ENCODE measurements at regions not wholly inside any gene's neighbourhood (a gene's known extent, or its start where the extent isn't known, plus 50 kb on each side); places are given as distances from the start of the nearest gene placed in this dataset.

DNA sequence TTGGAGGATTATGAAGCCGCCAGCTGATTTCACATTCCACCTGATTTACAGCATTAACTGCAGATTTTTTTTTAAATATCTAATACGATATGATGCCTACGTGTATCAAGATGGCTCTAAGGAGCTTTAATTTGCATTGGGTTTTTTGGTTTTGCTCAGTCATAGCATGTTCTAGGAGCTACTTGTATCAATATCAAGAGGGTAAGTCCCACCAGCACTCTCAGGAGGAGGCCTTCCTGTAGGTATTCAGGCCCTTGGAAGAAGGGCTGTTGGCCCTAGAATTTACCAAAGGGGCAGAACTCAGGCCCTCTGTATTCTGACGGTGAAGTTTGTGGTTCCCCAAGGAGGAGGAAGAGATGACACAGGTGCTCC is 97.2 kb upstream of the IPO5 start:
- ChIA-PET CTCF (interaction anchor here (0.5 to 1.6 kb wide), 12 partner anchors 18 to 1857 kb away, joined by 3 to 7 read pairs (median 3); no protein-coding TSS in a partner anchor), POLR2A (ENCODE audit: low non-redundant PET) (no interaction called here)
- no peak overlapping the region for H3K27ac ChIP-seq

DNA sequence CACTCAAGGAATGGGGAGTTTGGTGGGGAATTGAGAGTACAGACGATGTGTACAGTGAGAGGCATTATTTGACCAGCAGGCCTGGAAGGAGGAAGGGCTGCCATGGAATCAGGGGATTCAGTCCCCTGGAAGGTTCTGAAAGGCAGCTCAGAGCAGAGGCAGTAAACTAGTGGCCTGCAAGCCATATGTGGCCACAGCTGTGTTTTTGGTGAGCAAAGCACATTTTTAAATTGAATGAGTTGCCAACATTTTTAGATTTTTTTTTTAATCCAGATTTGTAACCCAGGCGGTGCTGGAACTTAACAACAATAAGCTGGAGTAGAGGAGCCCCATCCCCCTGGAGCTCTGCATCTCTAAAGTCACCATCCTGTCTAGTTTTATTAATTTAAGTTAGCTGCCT is 95.3 kb upstream of the IPO5 start:
- CTCF ChIA-PET, result no interaction called here
- POLR2A ChIA-PET (ENCODE audit: low non-redundant PET), result no interaction called here
- H3K27ac ChIP-seq, result no peak overlapping the region
- no peak for DNase-seq (ENCODE audit: low spot score)
- TF ChIP-seq, protein P1, sequence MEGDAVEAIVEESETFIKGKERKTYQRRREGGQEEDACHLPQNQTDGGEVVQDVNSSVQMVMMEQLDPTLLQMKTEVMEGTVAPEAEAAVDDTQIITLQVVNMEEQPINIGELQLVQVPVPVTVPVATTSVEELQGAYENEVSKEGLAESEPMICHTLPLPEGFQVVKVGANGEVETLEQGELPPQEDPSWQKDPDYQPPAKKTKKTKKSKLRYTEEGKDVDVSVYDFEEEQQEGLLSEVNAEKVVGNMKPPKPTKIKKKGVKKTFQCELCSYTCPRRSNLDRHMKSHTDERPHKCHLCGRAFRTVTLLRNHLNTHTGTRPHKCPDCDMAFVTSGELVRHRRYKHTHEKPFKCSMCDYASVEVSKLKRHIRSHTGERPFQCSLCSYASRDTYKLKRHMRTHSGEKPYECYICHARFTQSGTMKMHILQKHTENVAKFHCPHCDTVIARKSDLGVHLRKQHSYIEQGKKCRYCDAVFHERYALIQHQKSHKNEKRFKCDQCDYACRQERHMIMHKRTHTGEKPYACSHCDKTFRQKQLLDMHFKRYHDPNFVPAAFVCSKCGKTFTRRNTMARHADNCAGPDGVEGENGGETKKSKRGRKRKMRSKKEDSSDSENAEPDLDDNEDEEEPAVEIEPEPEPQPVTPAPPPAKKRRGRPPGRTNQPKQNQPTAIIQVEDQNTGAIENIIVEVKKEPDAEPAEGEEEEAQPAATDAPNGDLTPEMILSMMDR (conservative IDR thresholded peaks at IDR 0.05; ENCODE audit: low read depth), result no peak

More for the DNA sequence above, 97.2 kb upstream of the IPO5 start:
- DNase-seq (ENCODE audit: low spot score), result no peak
- TF ChIP-seq, protein P1 (conservative IDR thresholded peaks at IDR 0.05; ENCODE audit: low read depth), result no peak

DNA sequence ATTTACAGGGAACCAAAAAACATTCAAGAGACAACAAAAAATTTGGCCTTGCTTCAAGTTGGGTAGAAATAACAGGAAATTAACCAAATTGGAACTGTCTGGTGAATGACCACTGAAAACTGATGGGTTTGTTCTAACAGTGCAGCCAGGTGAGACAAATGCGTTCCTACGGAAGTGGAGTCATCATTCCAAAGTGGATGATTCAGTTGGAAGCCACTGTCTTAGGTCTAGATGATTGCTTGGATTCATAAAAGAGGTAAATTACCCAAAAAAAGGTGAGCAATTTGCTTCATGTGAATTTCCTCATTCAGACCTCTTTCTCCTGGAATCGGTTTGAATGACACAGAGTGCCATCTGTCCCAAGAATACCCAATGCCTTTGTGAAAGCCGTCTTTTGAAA is 87.1 kb upstream of the IPO5 start:
- DNase-seq (ENCODE audit: low spot score), result peak; percentile 52
- ChIA-PET POLR2A (ENCODE audit: low non-redundant PET) (no interaction called here), CTCF (interaction anchor here (0.5 to 0.6 kb wide), 2 partner anchors 134 to 330 kb away, joined by 3 read pairs; no protein-coding TSS in a partner anchor)
- H3K27ac ChIP-seq, result no peak overlapping the region
- TF ChIP-seq, protein P1 (conservative IDR thresholded peaks at IDR 0.05; ENCODE audit: low read depth), result no peak

DNA sequence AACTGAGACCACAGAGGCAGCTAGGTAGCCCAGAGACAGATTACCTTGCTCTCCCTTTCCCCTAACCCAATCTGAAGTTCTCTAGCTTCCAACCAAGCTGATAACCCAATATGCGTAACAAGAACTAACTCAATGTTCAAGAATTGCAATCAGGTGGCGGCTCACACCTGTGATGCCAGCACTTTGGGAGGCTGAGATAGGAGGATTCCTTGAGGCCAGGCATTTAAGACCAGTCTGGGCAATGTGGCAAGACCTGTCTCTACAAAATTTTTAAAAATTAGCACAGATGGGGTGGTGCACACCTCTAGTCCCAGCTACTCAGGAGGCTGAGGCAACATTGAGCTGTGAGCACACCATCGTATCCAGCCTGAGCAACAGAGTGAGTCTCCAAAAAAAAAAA is 86.7 kb upstream of the IPO5 start:
- TF ChIP-seq, protein P1 (conservative IDR thresholded peaks at IDR 0.05; ENCODE audit: low read depth), result no peak
- no peak overlapping the region for H3K27ac ChIP-seq
- DNase-seq (ENCODE audit: low spot score), result no peak
- ChIA-PET POLR2A (ENCODE audit: low non-redundant PET) (no interaction called here), CTCF (interaction anchor here (0.5 to 0.6 kb wide), 2 partner anchors 134 to 329 kb away, joined by 3 read pairs; no protein-coding TSS in a partner anchor)

DNA sequence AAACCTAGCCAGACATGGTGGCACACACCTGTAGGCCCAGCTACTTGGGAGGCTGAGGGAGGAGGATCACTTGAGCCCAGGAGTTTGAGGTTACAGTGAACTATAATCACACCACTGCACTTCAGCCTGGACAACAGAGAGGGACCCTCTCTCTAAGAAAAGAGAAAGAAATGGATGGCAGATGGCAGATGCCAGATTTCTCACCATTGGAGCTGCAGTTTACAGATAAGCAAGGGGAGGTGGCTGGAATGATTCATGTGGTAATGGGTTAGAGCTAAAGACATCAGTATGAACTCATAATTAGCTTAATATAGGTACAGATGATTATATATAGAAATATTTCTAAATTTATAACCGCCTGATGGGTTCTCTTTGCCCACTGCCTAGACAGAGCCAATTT is 80.1 kb upstream of the IPO5 start:
- no peak overlapping the region for H3K27ac ChIP-seq
- ChIA-PET CTCF (no interaction called here), POLR2A (ENCODE audit: low non-redundant PET) (no interaction called here)
- TF ChIP-seq, protein P1 (conservative IDR thresholded peaks at IDR 0.05; ENCODE audit: low read depth), result no peak
- no peak for DNase-seq (ENCODE audit: low spot score)

DNA sequence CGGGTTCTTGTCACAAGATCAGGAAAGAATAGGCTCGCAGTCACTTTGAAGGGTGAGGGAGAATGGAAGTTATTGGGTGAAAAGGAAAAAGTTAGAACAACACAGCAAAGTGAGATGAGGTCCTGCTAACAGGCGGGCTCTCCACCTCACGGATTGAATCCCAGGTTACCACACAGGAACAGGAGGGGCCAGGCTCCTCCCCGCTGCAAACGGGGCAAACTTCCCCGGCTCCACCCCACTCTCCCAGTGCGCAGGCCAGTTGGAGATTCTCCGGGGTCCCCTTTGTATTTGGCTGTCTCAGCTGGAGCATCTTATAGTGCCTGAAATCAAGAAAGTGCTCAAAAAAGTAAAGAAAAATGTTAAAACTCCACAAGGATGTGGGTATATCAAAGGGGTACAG is 78.3 kb upstream of the IPO5 start:
- POLR2A ChIA-PET (ENCODE audit: low non-redundant PET), result no interaction called here
- CTCF ChIA-PET, result no interaction called here
- no peak overlapping the region for H3K27ac ChIP-seq

More for the DNA sequence above, 78.3 kb upstream of the IPO5 start:
- no peak for DNase-seq (ENCODE audit: low spot score)
- TF ChIP-seq, protein P1 (conservative IDR thresholded peaks at IDR 0.05; ENCODE audit: low read depth), result no peak

All from RWPE1 (cell line).